ENCODE measurements at regions not wholly inside any gene's neighbourhood (a gene's known extent, or its start where the extent isn't known, plus 50 kb on each side); places are given as distances from the start of the nearest gene placed in this dataset.

GRCh38 chr1:212503714-212504113 lies 71.0 kb downstream of the NENF start:
- POLR2A ChIA-PET = no interaction called here
- CTCF ChIA-PET = interaction anchor here (0.9 kb wide), 1 partner anchor 34 kb away, joined by 3 read pairs; no protein-coding TSS in a partner anchor
- TF ChIP-seq, protein P1, sequence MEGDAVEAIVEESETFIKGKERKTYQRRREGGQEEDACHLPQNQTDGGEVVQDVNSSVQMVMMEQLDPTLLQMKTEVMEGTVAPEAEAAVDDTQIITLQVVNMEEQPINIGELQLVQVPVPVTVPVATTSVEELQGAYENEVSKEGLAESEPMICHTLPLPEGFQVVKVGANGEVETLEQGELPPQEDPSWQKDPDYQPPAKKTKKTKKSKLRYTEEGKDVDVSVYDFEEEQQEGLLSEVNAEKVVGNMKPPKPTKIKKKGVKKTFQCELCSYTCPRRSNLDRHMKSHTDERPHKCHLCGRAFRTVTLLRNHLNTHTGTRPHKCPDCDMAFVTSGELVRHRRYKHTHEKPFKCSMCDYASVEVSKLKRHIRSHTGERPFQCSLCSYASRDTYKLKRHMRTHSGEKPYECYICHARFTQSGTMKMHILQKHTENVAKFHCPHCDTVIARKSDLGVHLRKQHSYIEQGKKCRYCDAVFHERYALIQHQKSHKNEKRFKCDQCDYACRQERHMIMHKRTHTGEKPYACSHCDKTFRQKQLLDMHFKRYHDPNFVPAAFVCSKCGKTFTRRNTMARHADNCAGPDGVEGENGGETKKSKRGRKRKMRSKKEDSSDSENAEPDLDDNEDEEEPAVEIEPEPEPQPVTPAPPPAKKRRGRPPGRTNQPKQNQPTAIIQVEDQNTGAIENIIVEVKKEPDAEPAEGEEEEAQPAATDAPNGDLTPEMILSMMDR (IDR thresholded peaks at IDR 0.05; ENCODE audit: insufficient read depth, low read length, missing control alignments) = no peak

DNA sequence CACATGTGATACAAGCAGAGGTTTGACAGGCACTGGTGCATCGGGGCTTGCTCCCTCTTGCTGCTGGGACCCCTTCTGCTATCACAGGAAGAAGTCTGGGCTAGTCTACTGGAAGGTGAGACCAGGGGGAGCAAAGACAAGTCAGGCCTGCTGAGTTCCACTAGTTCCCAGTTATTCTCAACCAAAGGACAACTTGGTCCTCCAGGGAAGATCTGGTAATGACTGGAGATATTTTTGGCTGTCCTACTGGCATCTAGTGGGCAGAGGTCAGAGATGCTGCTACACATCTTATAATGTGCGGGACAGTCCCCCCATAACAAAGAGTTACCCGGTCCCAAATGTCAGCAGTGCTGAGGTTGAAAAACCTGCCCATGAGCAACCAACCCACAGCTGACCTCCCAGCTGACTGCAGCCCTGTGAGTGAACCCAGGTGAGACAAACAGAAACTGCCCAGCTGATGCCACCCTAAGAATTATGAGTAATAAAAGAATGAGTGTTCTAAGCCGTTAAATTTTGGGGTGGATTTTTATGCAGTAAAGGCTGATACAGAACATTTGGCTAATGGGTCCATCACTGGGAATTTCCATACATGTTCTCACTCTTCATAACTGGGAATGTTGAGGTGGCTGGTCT lies 71.6 kb downstream of the NENF start:
- H3K4me3 ChIP-seq (ENCODE audit: low read depth, low read length) = no peak overlapping the region
- CTCF ChIA-PET = no interaction called here
- POLR2A ChIA-PET = no interaction called here
- TF ChIP-seq, protein P1 (IDR thresholded peaks at IDR 0.05; ENCODE audit: insufficient read depth, low read length, missing control alignments) = no peak
- DNase-seq (ENCODE audit: low read depth, low spot score) = no peak

More at GRCh38 chr1:212503714-212504113, 71.0 kb downstream of the NENF start:
- H3K4me3 ChIP-seq (ENCODE audit: low read depth, low read length) = no peak overlapping the region
- DNase-seq (ENCODE audit: low read depth, low spot score) = no peak

GRCh38 chr1:212506666-212507065 lies 73.9 kb downstream of the NENF start:
- no peak for DNase-seq (ENCODE audit: low read depth, low spot score)
- POLR2A ChIA-PET = no interaction called here
- CTCF ChIA-PET = no interaction called here
- TF ChIP-seq, protein P1 (IDR thresholded peaks at IDR 0.05; ENCODE audit: insufficient read depth, low read length, missing control alignments) = no peak
- H3K4me3 ChIP-seq (ENCODE audit: low read depth, low read length) = no peak overlapping the region

DNA sequence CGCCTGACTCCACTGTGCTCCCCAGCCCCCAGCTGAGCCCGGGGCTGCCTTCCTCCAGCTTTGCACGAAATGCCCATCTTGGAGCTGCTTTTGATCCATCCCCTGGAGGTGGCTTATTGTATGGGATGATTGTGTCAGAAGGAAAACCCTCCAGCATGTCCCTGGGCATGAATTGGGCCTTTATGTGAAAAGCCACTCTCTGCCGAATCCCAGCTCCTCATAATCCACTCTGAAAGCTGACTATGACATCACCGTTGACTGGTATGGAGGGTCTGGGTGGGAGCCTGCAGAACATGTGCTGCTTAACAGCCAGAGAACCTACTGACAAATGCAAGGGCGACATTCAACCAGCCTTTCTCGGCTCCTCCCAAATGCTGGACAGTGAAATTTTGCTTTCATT lies 74.6 kb downstream of the NENF start:
- no peak for DNase-seq (ENCODE audit: low read depth, low spot score)
- CTCF ChIA-PET = no interaction called here
- POLR2A ChIA-PET = no interaction called here

GRCh38 chr1:212512816-212513559 lies 80.3 kb downstream of the NENF start:
- TF ChIP-seq, protein P1 (IDR thresholded peaks at IDR 0.05; ENCODE audit: insufficient read depth, low read length, missing control alignments) = no peak
- no peak overlapping the region for H3K4me3 ChIP-seq (ENCODE audit: low read depth, low read length)
- no peak for DNase-seq (ENCODE audit: low read depth, low spot score)
- POLR2A ChIA-PET = interaction anchor here (0.7 kb wide), 1 partner anchor 45 kb away, joined by 4 read pairs; no protein-coding TSS in a partner anchor
- CTCF ChIA-PET = interaction anchor here (0.7 kb wide), 1 partner anchor 15 kb away, joined by 3 read pairs; no protein-coding TSS in a partner anchor

More for the DNA sequence above, 74.6 kb downstream of the NENF start:
- TF ChIP-seq, protein P1 (IDR thresholded peaks at IDR 0.05; ENCODE audit: insufficient read depth, low read length, missing control alignments) = no peak
- no peak overlapping the region for H3K4me3 ChIP-seq (ENCODE audit: low read depth, low read length)

DNA sequence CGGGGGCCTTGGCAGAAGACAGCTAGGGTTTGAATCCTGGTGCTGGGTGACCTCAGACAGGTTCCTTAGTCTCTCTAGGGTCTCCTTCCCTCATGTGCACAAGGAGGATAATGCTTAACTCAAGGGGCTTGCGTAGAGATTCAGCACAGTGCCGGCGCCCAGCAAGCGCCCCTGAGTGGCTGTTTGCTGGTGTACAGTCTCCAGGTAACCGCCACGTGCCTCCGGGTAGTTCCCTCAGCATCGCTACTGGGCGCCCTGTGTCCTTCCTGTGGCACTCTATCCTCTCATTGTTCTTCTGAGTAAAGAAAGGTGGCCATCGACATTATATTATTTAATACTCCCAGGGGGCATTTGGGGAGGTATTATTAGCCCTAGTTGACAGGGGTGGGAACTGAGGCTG lies 80.9 kb downstream of the NENF start:
- TF ChIP-seq, protein P1 (IDR thresholded peaks at IDR 0.05; ENCODE audit: insufficient read depth, low read length, missing control alignments) = no peak
- no peak overlapping the region for H3K4me3 ChIP-seq (ENCODE audit: low read depth, low read length)
- no peak for DNase-seq (ENCODE audit: low read depth, low spot score)
- ChIA-PET CTCF (interaction anchor here (1.2 kb wide), 1 partner anchor 13 kb away, joined by 3 read pairs; no protein-coding TSS in a partner anchor), POLR2A (no interaction called here)
